K562 (cell line): ENCODE measurements at regions not wholly inside any gene's neighbourhood (a gene's known extent, or its start where the extent isn't known, plus 50 kb on each side); places are given as distances from the start of the nearest gene placed in this dataset.

Experiments
- ATAC-seq: fragments of 200-7000 bp; cut with Tn5 transposase; 3 replicates; pipeline ENCODE4 v1.9.1; 2020; ENCODE audit warnings: moderate library complexity
- BruUV-seq: library from RNA; stranded (reverse); fragments of 400-500 nt; replicated peaks from 2 replicates; lab custom pipeline; 2021; lab: Mats Ljungman, UMichigan
- CTCF ChIA-PET: fragments of 300-600 bp; formaldehyde crosslinking; extraction: SDS; loops from one replicate; lab custom pipeline; 2021; ENCODE audit warnings: low intra/inter-chr PET ratio; lab: Yijun Ruan, JAX
- POLR2A ChIA-PET: fragments of 300-600, 350-650 bp; sonication (Branson Sonifier 250); formaldehyde crosslinking; extraction: SDS; loops from one replicate; lab custom pipeline; 2021; ENCODE audit warnings: antibody characterized with exemption, inconsistent platforms; lab: Yijun Ruan, JAX
- DNase-seq, 4 experiments: peaks; one replicate each; pipeline versions ENCODE4 v3.0.0 to v3.0.0-alpha.2; 2011 to 2018; ENCODE audit warnings: low spot score in 3 of 4, mixed read lengths in 3 of 4; ENCODE audit errors: extremely low read depth in 1 of 4
- FAIRE-seq: peaks from 2 replicates; lab custom pipeline; 2011; peaks lifted over from hg19 to GRCh38; lab: Jason Lieb, UNC
- H2AFZ ChIP-seq: 2 replicates; pipeline ENCODE4 v1.6.0; 2011; ENCODE audit warnings: low read depth, low read length, control low read depth, inconsistent platforms
- H3K27ac ChIP-seq: fragments of 200-600 bp; 3 replicates; pipeline ENCODE4 v1.8.0; 2011; ENCODE audit warnings: low read depth, mild to moderate bottlenecking, control low read depth, inconsistent platforms, low read length, moderate library complexity, mixed read lengths; ENCODE audit errors: extremely low read depth
- H3K27me3 ChIP-seq, 2 experiments: fragments of 300-600 bp in 1 of 2; 2 replicates in 1 of 2; 3 replicates in 1 of 2; pipeline versions ENCODE4 v1.6.0 to v1.8.0; 2011; ENCODE audit warnings: inconsistent platforms in 2 of 2, low read length in 2 of 2, mild to moderate bottlenecking in 1 of 2, mixed read lengths in 1 of 2, moderate library complexity in 1 of 2; ENCODE audit not compliant: control insufficient read depth in 2 of 2, insufficient read depth in 2 of 2
- H3K36me3 ChIP-seq: fragments of 300-600 bp; 3 replicates; pipeline ENCODE4 v1.8.0; 2011; ENCODE audit warnings: mild to moderate bottlenecking, low read length, inconsistent platforms; ENCODE audit not compliant: control insufficient read depth, insufficient read depth
- H3K4me1 ChIP-seq, 2 experiments: fragments of 200-600 bp in 1 of 2; replicated peaks in 1 of 2; 2 replicates in 1 of 2; 3 replicates in 1 of 2; pipeline versions ENCODE4 v1.5.1 to v1.8.0; 2011; ENCODE audit warnings: inconsistent platforms in 2 of 2, low read length in 2 of 2, mild to moderate bottlenecking in 1 of 2, mixed read lengths in 1 of 2, moderate library complexity in 1 of 2; ENCODE audit not compliant: control insufficient read depth in 2 of 2, insufficient read depth in 2 of 2
- H3K4me2 ChIP-seq: 2 replicates; pipeline ENCODE4 v1.6.1; 2011; ENCODE audit warnings: low read length, control low read depth, inconsistent platforms, mixed read lengths; ENCODE audit not compliant: insufficient read depth
- H3K4me3 ChIP-seq: fragments of 200-600 bp; sonication (generic), shearing (Covaris generic); 2 replicates; pipeline ENCODE4 v1.5.1; 2016; ENCODE audit warnings: control low read depth, inconsistent platforms
- H3K79me2 ChIP-seq: fragments of 200-600 bp; 3 replicates; pipeline ENCODE4 v1.8.0; 2011; ENCODE audit warnings: low read length, inconsistent platforms; ENCODE audit not compliant: control insufficient read depth, insufficient read depth
- H3K9ac ChIP-seq, 2 experiments: 2 replicates each; pipeline versions ENCODE4 v1.6.0 to v1.6.1; 2011; ENCODE audit warnings: low read depth in 2 of 2, low read length in 2 of 2, control low read depth in 1 of 2, inconsistent platforms in 1 of 2, mild to moderate bottlenecking in 1 of 2, mixed read lengths in 1 of 2; ENCODE audit not compliant: insufficient read depth in 1 of 2
- H3K9me1 ChIP-seq: one replicate; pipeline ENCODE4 v1.6.0; 2011; ENCODE audit warnings: inconsistent platforms, mild to moderate bottlenecking, low read length, moderate library complexity; ENCODE audit not compliant: control insufficient read depth, insufficient read depth
- H3K9me3 ChIP-seq: replicated peaks from 2 replicates; pipeline ENCODE4 v1.5.1; 2011; ENCODE audit warnings: low read depth, low read length, inconsistent platforms; ENCODE audit not compliant: control insufficient read depth, insufficient read depth
- H4K20me1 ChIP-seq: replicated peaks from 2 replicates; pipeline ENCODE4 v1.6.1; 2011; ENCODE audit warnings: low read length, inconsistent platforms, mixed read lengths; ENCODE audit not compliant: control insufficient read depth, insufficient read depth
- CHD2 ChIP-seq: IDR thresholded peaks from 2 replicates; pipeline ENCODE4 v1.6.1; 2011; ENCODE audit warnings: low read depth, low read length
- GABPB1 ChIP-seq: sonication (generic); formaldehyde crosslinking; IDR thresholded peaks from 2 replicates; pipeline ENCODE4 v1.8.0; 2022; ENCODE audit warnings: mild to moderate bottlenecking, missing genetic modification reagents
- KDM5B ChIP-seq: fragments of 200-600 bp; sonication (generic); IDR thresholded peaks from 2 replicates; pipeline ENCODE4 v1.6.1; 2012; ENCODE audit warnings: low read depth, mild to moderate bottlenecking, moderate library complexity, low read length, control low read depth, inconsistent platforms; ENCODE audit not compliant: insufficient replicate concordance
- NR1H2 ChIP-seq: sonication (generic); formaldehyde crosslinking; IDR thresholded peaks from 2 replicates; pipeline ENCODE4 v1.4.0; 2020; ENCODE audit warnings: mild to moderate bottlenecking, missing genetic modification reagents
- SMARCE1 ChIP-seq: fragments of 450-650 bp; IDR thresholded peaks from 2 replicates; pipeline ENCODE4 v1.7.1; 2016; ENCODE audit warnings: mild to moderate bottlenecking
- WGBS: fragments of 100-300 bp; shearing (Covaris generic); methylation state at CpG from one replicate; pipeline ENCODE4 v1.1.6; 2016; ENCODE audit warnings: low coverage, mixed read lengths; ENCODE audit not compliant: insufficient coverage; ENCODE audit errors: missing lambda C conversion rate; 5-methylcytosine and 5-hydroxymethylcytosine counted together
- in situ Hi-C: fragments of 300-500 bp; cut with MboI; formaldehyde crosslinking; loops from 4 replicates; pipeline ENCODE4 v1.15.0; 2018; ENCODE audit warnings: inconsistent platforms, mixed read lengths
- intact Hi-C: fragments of 100-400 bp; cut with micrococcal nuclease; formaldehyde crosslinking; loops from 2 replicates; pipeline ENCODE4 v1.14.2; 2022
- TF ChIP-seq, protein P1 (sequence below): fragments of 450-650 bp; IDR thresholded peaks from 2 replicates; pipeline ENCODE4 v1.6.1; 2017; ENCODE audit warnings: antibody characterized with exemption

DNA sequence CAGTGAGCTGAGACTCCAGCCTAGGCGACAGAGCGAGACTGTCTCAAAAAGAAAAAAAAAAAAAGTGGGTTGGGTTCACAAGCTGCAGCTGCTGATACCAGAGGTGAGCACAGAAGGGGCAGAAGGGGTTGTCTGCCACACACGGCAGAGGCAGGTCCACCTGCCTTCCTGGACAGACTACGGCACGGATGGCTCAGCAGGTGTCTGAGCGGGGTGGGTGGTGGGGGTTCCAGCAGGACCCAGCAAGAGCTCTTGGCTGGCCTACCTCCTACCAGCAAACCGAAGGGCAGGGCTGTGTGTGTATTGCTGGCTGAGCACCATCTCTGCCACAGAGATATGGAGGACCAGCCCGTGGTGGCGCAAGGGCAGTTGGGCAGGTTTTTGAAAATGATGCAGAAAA, 130.4 kb upstream of the ASB18 start:
- H3K4me2 ChIP-seq = no peak overlapping the region
- DNase-seq = no peak
- H3K27ac ChIP-seq = no peak overlapping the region
- CTCF ChIA-PET = no interaction called here
- no peaks in the 10 kb centered on the region for H4K20me1 ChIP-seq
- POLR2A ChIA-PET = no interaction called here
- H3K36me3 ChIP-seq = no peaks in the 10 kb centered on the region
- ATAC-seq = no peak
- H3K4me3 ChIP-seq = no peak overlapping the region
- H3K27me3 ChIP-seq = peaks cover 2 to 17% of the 10 kb centered on the region in 2 experiments; a peak in 3 of 5 replicates
- no peaks in the 10 kb centered on the region for H3K4me1 ChIP-seq
- no peak overlapping the region for H2AFZ ChIP-seq
- no TSS peak for BruUV-seq
- no peaks in the 10 kb centered on the region for H3K79me2 ChIP-seq
- intact Hi-C loops (no loop called here), in situ Hi-C loops (no loop called here)
- H3K9me1 ChIP-seq = no peaks in the 10 kb centered on the region
- whole genome bisulfite sequencing = 8% methylated on average over 7 of the region's 9 CpGs
- H3K9me3 ChIP-seq = no peaks in the 10 kb centered on the region
- H3K9ac ChIP-seq = no peak overlapping the region
- TF ChIP-seq SMARCE1 = no peak
- TF ChIP-seq, protein P1, sequence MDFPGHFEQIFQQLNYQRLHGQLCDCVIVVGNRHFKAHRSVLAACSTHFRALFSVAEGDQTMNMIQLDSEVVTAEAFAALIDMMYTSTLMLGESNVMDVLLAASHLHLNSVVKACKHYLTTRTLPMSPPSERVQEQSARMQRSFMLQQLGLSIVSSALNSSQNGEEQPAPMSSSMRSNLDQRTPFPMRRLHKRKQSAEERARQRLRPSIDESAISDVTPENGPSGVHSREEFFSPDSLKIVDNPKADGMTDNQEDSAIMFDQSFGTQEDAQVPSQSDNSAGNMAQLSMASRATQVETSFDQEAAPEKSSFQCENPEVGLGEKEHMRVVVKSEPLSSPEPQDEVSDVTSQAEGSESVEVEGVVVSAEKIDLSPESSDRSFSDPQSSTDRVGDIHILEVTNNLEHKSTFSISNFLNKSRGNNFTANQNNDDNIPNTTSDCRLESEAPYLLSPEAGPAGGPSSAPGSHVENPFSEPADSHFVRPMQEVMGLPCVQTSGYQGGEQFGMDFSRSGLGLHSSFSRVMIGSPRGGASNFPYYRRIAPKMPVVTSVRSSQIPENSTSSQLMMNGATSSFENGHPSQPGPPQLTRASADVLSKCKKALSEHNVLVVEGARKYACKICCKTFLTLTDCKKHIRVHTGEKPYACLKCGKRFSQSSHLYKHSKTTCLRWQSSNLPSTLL = no peak
- no peak for TF ChIP-seq GABPB1
- TF ChIP-seq CHD2 = no peak
- TF ChIP-seq NR1H2 (CRISPR knock-in tag) = no peak
- TF ChIP-seq KDM5B = no peak
- FAIRE-seq = no peak
